GM12891 (cell line): ENCODE measurements at regions not wholly inside any gene's neighbourhood (a gene's known extent, or its start where the extent isn't known, plus 50 kb on each side); places are given as distances from the start of the nearest gene placed in this dataset.

ENCODE experiments used
- PAX5 ChIP-seq: IDR thresholded peaks from 2 replicates; pipeline ENCODE4 v1.6.1; 2011; ENCODE audit warnings: low read length, moderate library complexity, mild to moderate bottlenecking; ENCODE audit not compliant: insufficient read depth, severe bottlenecking
- POLR2A ChIP-seq: IDR thresholded peaks from 2 replicates; pipeline ENCODE4 v1.6.1; 2011; ENCODE audit warnings: low read depth, low read length, control low read depth
- POLR2AphosphoS5 ChIP-seq: IDR thresholded peaks from 2 replicates; pipeline ENCODE4 v1.6.1; 2011; ENCODE audit warnings: low read depth, low read length, control low read depth
- SPI1 ChIP-seq: IDR thresholded peaks from 2 replicates; pipeline ENCODE4 v1.6.1; 2011; ENCODE audit warnings: low read depth, low read length, control low read depth
- TAF1 ChIP-seq: IDR thresholded peaks from 2 replicates; pipeline ENCODE4 v1.6.1; 2011; ENCODE audit warnings: low read depth, low read length, control low read depth

DNA sequence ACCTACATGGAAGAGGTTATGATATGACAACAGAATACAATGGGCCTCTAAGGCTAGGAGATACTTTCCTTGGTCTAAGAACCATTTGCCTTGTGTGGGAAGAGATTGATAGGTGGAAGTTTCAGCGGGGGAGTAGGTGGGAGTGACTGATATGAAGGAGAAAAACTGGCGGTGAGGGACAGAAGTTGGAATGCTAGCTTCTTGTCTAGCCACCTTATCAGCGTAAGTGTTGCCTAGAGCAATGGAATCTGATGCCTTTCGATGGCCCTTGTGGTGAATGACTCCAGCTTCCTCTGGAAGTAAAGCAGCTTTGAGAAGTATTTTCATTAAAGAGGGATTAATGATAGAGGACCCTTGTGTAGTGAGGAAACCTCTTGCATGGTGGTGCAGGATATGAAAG lies 121.3 kb upstream of the GULP1 start:
- no peak for TF ChIP-seq POLR2AphosphoS5
- TF ChIP-seq POLR2A: no peak
- TF ChIP-seq SPI1: no peak
- TF ChIP-seq TAF1: no peak
- no peak for TF ChIP-seq PAX5
